ENCODE measurements at regions not wholly inside any gene's neighbourhood (a gene's known extent, or its start where the extent isn't known, plus 50 kb on each side); places are given as distances from the start of the nearest gene placed in this dataset.

GRCh38 chr16:25494292-25494691, 197.5 kb upstream of the HS3ST4 start:
- no peak for FAIRE-seq
- H3K79me2 ChIP-seq (ENCODE audit: control insufficient read depth in 1 of 2, insufficient read depth in 2 of 2, low read length in 2 of 2), result no peaks in the 10 kb centered on the region
- 92% methylated on average over 2 of the region's 2 CpGs; no CpG with 5 or more reads in 1 of the 2 experiments for WGBS, 2 experiments (ENCODE audit: extremely low coverage in 1 of 2, insufficient coverage in 1 of 2, insufficient read length in 1 of 2, insufficient replicate concordance in 2 of 2, low coverage in 1 of 2, low lambda C conversion rate in 2 of 2, missing lambda C conversion rate in 1 of 2)

More at GRCh38 chr16:25494292-25494691, 197.5 kb upstream of the HS3ST4 start:
- H3K9ac ChIP-seq (replicated peaks in 1 of 4; ENCODE audit: extremely low read depth in 1 of 4, low read depth in 3 of 4, low read length in 3 of 4), result no peak overlapping the region
- H2AK5ac ChIP-seq (ENCODE audit: low read depth, low read length), result no peak overlapping the region
- H3K79me1 ChIP-seq (ENCODE audit: low read depth, low read length), result no peaks in the 10 kb centered on the region
- CTCF ChIA-PET (ENCODE audit: partially characterized antibody), result no interaction called here
- H2BK20ac ChIP-seq (ENCODE audit: low read length), result no peak overlapping the region
- H3K56ac ChIP-seq (replicated peaks; ENCODE audit: insufficient read length, low read depth, low read length), result no peak overlapping the region
- no peak overlapping the region for H2BK12ac ChIP-seq (ENCODE audit: low read depth, low read length)
- H4K8ac ChIP-seq (ENCODE audit: extremely low read depth, insufficient read depth, low read length), result no peak overlapping the region
- no peak overlapping the region for H2BK5ac ChIP-seq (ENCODE audit: low read depth, low read length)
- H3K27me3 ChIP-seq (replicated peaks in 1 of 4; ENCODE audit: control insufficient read depth in 3 of 4, extremely low read depth in 1 of 4, insufficient read depth in 3 of 4, low read length in 3 of 4), result no peaks in the 10 kb centered on the region
- POLR2A ChIA-PET (ENCODE audit: partially characterized antibody), result no interaction called here
- no peak overlapping the region for H3K14ac ChIP-seq (ENCODE audit: insufficient read length)
- no peak overlapping the region for H3K27ac ChIP-seq (ENCODE audit: low read depth, low read length)
- no peak overlapping the region for H4K5ac ChIP-seq (ENCODE audit: insufficient read length, low read depth, low read length)
- no peak overlapping the region for H3K23ac ChIP-seq (ENCODE audit: insufficient read length)
- H3K9me3 ChIP-seq (ENCODE audit: insufficient read depth in 2 of 2, low read depth in 1 of 2, low read length in 1 of 2), result no peaks in the 10 kb centered on the region
- H3K18ac ChIP-seq (ENCODE audit: extremely low read depth, low read length), result no peak overlapping the region
- TF ChIP-seq YY1 (IDR thresholded peaks at IDR 0.05; ENCODE audit: low read depth, low read length), result no peak
- TF ChIP-seq TEAD4 (IDR thresholded peaks at IDR 0.05; ENCODE audit: low read depth, low read length), result no peak
- TF ChIP-seq NRF1 (IDR thresholded peaks at IDR 0.05; ENCODE audit: low read depth, low read length), result no peak
- no peak for TF ChIP-seq ASH2L (IDR thresholded peaks at IDR 0.05; ENCODE audit: low read length)
- TF ChIP-seq POU5F1 (IDR thresholded peaks at IDR 0.05; ENCODE audit: low read depth, low read length), result no peak
- TF ChIP-seq SP1 (IDR thresholded peaks at IDR 0.05; ENCODE audit: low read depth, low read length), result no peak
- no peak for TF ChIP-seq POLR2AphosphoS5 (IDR thresholded peaks at IDR 0.05; ENCODE audit: low read depth, low read length)
- no peak for TF ChIP-seq GTF2F1 (IDR thresholded peaks at IDR 0.05; ENCODE audit: borderline replicate concordance, low read depth, low read length)
- TF ChIP-seq RAD21 (IDR thresholded peaks at IDR 0.05 in 1 of 2, conservative IDR thresholded peaks at IDR 0.05 in 1 of 2; ENCODE audit: low read depth in 2 of 2, low read length in 2 of 2), result no peak
- TF ChIP-seq BACH1 (IDR thresholded peaks at IDR 0.05; ENCODE audit: low read length), result no peak
- no peak for TF ChIP-seq JUN (IDR thresholded peaks at IDR 0.05; ENCODE audit: low read depth, low read length)
- TF ChIP-seq FOSL1 (IDR thresholded peaks at IDR 0.05; ENCODE audit: insufficient read depth, low read depth, low read length), result no peak
- H3K23me2 ChIP-seq (ENCODE audit: low read depth, low read length), result no peaks in the 10 kb centered on the region
- H3K4me1 ChIP-seq (replicated peaks in 1 of 4; ENCODE audit: control insufficient read depth in 3 of 4, insufficient read depth in 4 of 4, low read length in 3 of 4), result no peaks in the 10 kb centered on the region; a peak in 1 of 7 replicates
- no peak overlapping the region for H3K4ac ChIP-seq (replicated peaks; ENCODE audit: insufficient read length, low read depth, low read length)
- no peak overlapping the region for H2AFZ ChIP-seq (ENCODE audit: low read length)
- H2BK15ac ChIP-seq (ENCODE audit: low read length), result no peak overlapping the region
- no peak overlapping the region for H3K4me2 ChIP-seq (ENCODE audit: insufficient read depth in 1 of 2, low read depth in 2 of 2, low read length in 2 of 2)
- no peak overlapping the region for H3K4me3 ChIP-seq (ENCODE audit: extremely low read depth in 1 of 4, insufficient read depth in 2 of 4, low read depth in 3 of 4, low read length in 4 of 4)
- H4K91ac ChIP-seq (replicated peaks; ENCODE audit: insufficient read length, low read length), result no peak overlapping the region
- no peak overlapping the region for H2BK120ac ChIP-seq (replicated peaks; ENCODE audit: low read depth, low read length)
- DNase-seq (ENCODE audit: low read depth in 1 of 2, low spot score in 2 of 2), result no peak
- no peaks in the 10 kb centered on the region for H3K36me3 ChIP-seq (ENCODE audit: control insufficient read depth in 2 of 4, insufficient read depth in 4 of 4, low read length in 3 of 4)
- no peaks in the 10 kb centered on the region for H4K20me1 ChIP-seq (replicated peaks in 1 of 2; ENCODE audit: control insufficient read depth in 1 of 2, insufficient read depth in 2 of 2, low read length in 2 of 2)

Measured in H1 (cell line).